MG63 (cell line): ENCODE measurements at regions not wholly inside any gene's neighbourhood (a gene's known extent, or its start where the extent isn't known, plus 50 kb on each side); places are given as distances from the start of the nearest gene placed in this dataset.

ENCODE experiments used
- DNase-seq: peaks from one replicate; pipeline ENCODE4 v3.0.0-alpha.2; 2020
- H3K27me3 ChIP-seq: fragments of 250-450 bp; sonication (Bioruptor Pico); 2 replicates; pipeline ENCODE4 v1.5.1; 2020; ENCODE audit warnings: mild to moderate bottlenecking, moderate library complexity
- H3K36me3 ChIP-seq: fragments of 250-450 bp; sonication (Bioruptor Pico); 2 replicates; pipeline ENCODE4 v1.5.1; 2020; ENCODE audit warnings: mild to moderate bottlenecking, moderate library complexity
- H3K4me3 ChIP-seq: fragments of 250-450 bp; sonication (Bioruptor Pico); 2 replicates; pipeline ENCODE4 v1.5.1; 2020; ENCODE audit warnings: mild to moderate bottlenecking, moderate library complexity
- H3K9me3 ChIP-seq: fragments of 250-450 bp; sonication (Bioruptor Pico); 2 replicates; pipeline ENCODE4 v1.5.1; 2020; ENCODE audit warnings: mild to moderate bottlenecking, moderate library complexity

DNA sequence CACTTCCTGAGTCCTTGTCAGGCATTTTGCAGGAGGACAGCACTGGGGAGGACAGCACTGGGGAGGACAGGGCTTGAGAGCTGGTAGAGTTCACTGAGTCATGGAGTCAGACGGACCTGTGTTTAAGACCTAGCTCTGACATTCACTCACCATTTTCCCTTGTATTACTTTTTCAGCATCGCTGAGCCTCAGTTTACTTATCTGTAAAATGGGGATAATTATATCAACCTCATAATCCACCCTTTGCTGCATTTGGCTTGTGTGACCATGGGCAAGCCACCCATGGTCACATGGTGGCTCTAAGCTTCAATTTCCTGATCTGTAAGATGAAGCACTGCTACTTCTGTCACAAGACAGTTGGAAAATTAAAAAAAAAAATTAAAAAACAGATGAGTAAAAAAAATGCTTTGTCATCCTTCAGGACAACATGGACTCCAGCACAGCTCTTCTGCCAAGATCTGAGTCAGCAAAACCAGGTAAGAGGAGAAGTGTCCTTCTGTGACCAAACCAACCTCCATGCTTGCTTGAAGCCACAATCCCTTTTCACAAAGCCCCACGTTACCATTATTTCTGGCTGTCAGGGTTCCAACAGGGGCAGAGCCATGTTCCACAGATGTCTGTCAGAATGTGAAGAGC, 275.5 kb downstream of the RAB28 start:
- Histone ChIP-seq H3K4me3 (no peak overlapping the region), H3K36me3 (no peaks in the 10 kb centered on the region), H3K27me3 (no peaks in the 10 kb centered on the region), H3K9me3 (no peaks in the 10 kb centered on the region)
- no peak for DNase-seq

DNA sequence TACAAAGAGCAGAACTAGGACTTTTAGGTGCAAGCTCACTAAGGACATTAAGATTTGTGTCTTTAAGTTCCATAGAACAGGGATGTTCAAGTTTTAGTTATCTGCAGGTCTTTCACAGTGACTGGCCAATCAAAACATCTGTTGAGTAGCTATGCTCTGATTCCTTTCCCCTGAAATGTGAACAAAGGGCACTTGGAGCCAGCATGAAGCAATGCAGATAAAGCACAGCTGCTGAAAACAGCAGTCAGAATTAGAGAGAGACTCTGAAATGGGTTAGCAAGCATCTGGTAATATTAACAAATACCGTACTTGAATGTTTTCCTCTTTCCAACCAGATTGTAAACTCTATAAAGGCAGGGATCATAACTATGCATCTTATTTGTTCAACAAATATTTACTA, 276.9 kb downstream of the RAB28 start:
- no peaks in the 10 kb centered on the region for H3K36me3 ChIP-seq
- H3K9me3 ChIP-seq = no peaks in the 10 kb centered on the region
- no peak for DNase-seq
- H3K4me3 ChIP-seq = no peak overlapping the region
- H3K27me3 ChIP-seq = no peaks in the 10 kb centered on the region

DNA sequence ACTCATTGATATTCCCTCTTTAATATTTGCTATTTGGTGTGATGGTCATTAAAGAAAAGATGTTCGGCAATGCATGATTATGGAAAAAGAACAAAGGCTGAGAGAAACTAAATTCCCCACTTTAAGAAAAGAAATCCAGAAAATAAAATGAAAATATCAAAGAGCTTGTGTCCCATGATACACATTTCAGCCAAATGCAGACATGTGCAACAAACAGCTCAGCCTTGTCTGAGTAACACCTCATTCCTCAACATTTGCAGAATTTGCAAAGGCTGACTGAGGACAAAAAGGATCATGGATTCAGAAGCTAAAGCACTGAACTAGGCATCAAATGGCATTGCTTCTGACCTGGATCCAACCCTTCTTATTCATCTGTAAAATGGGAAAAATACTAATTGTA, 281.0 kb downstream of the RAB28 start:
- Histone ChIP-seq H3K9me3 (no peaks in the 10 kb centered on the region), H3K27me3 (no peaks in the 10 kb centered on the region), H3K36me3 (no peaks in the 10 kb centered on the region), H3K4me3 (no peak overlapping the region)
- DNase-seq = no peak

DNA sequence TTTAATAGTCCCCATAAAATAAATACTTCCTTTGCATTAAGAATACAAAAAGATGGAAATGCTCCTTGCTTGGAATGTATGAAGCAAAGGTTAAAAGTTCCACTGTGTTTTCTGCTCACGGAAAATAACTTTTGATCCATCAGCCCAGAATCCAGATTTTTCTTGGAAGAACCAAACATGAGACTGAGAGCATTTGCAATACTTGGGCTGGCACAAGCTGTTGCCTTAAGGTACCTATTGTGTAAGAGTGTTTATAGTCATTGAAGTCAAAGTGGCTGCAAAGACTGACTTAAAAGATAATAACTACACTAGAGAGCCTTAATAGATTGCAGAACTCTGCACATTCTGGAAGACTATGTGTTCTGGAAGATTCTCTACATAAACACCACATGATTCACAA, 281.4 kb downstream of the RAB28 start:
- no peaks in the 10 kb centered on the region for H3K27me3 ChIP-seq
- H3K9me3 ChIP-seq = no peaks in the 10 kb centered on the region
- no peak for DNase-seq
- H3K36me3 ChIP-seq = no peaks in the 10 kb centered on the region
- no peak overlapping the region for H3K4me3 ChIP-seq

DNA sequence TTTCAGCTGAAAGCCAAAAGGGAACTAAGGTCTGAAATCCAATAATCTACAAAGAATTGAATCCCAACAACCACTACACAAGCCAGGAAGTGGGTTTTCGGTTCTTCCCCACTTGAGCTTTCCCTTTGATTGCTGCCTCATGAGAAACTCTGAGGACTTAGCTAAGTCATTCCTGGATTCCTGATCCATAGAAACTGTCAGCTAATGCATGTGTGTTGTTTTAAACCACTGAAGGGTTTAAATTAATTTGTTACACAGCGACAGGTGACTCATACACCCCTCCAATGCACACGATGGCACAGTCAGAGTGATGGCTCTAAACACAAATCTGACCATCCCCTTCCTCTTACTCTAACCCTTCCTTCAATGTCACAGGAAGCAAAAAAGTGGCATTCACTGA, 282.9 kb downstream of the RAB28 start:
- Histone ChIP-seq H3K4me3 (no peak overlapping the region), H3K9me3 (no peaks in the 10 kb centered on the region), H3K36me3 (no peaks in the 10 kb centered on the region), H3K27me3 (no peaks in the 10 kb centered on the region)
- DNase-seq = no peak

DNA sequence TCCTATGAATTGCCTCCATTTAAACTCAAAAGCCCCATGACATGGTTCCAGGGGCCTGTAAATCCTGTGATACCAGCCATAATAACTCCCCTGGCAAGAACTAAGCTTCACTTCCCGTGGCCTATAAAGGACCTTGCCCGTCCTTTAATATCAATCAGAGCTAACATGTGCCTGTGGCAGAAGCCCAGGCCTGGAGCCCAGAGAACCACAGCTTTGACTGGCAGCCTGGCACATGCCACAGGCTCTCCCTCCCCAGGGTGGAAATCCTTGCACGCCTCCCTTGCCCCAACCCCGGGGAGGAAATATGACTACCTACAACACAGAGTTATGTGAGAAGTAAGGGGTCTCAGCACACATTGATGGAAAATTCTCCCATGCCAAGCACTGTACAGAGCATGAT, 287.4 kb downstream of the RAB28 start:
- Histone ChIP-seq H3K4me3 (no peak overlapping the region), H3K9me3 (no peaks in the 10 kb centered on the region), H3K36me3 (no peaks in the 10 kb centered on the region), H3K27me3 (no peaks in the 10 kb centered on the region)
- no peak for DNase-seq

DNA sequence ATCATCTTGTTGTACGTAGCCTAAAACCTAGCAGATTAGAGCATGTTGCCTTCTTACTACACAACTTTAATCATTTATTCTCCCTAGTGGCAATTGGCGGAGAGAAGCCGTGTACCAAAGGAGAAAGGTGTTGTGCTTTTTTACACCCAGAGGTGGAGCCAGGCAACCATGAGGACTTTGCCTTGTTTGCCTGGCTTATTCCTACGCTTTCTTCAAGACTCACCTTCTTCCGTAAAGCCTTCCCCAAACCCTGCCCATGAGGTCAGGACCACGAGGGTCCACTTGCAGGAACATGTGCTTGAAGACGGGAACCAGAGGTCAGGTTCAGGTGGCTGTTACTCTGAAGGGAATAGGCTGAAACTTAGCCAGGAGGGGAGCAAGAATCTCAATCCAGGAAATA, 290.5 kb downstream of the RAB28 start:
- no peaks in the 10 kb centered on the region for H3K27me3 ChIP-seq
- DNase-seq = no peak
- no peaks in the 10 kb centered on the region for H3K9me3 ChIP-seq
- H3K4me3 ChIP-seq = no peak overlapping the region
- no peaks in the 10 kb centered on the region for H3K36me3 ChIP-seq

DNA sequence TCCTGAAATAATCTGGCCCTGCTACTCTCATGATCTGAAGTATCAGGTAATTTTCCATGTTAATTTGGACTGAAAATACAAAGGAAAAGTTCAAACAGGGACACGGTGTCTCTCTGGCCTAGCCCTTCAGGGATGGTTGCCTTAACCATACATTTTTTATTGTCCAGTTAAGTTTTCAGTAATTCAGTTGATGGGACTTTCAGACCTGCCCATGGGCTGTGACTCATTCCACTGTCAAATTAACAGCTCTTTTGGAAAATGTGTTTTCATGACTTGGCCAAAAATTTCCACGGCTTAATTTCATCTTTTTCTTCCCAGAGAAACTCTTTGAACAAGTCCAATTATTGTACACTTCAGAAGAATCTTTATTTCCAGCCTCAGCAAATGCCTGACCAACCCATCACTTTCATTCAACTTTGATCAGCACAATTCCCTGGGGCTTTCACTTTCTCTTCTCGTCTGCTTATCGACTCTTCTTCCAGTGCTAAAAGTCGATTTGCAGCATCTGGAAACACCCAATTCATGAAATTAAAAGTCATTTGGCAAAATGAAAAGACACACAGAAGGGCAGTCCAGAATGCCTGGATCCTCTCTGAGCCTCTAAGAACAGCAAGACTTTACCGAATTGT, 293.9 kb downstream of the RAB28 start:
- H3K27me3 ChIP-seq = no peaks in the 10 kb centered on the region
- DNase-seq = no peak
- H3K9me3 ChIP-seq = no peaks in the 10 kb centered on the region
- H3K36me3 ChIP-seq = no peaks in the 10 kb centered on the region
- H3K4me3 ChIP-seq = no peak overlapping the region

DNA sequence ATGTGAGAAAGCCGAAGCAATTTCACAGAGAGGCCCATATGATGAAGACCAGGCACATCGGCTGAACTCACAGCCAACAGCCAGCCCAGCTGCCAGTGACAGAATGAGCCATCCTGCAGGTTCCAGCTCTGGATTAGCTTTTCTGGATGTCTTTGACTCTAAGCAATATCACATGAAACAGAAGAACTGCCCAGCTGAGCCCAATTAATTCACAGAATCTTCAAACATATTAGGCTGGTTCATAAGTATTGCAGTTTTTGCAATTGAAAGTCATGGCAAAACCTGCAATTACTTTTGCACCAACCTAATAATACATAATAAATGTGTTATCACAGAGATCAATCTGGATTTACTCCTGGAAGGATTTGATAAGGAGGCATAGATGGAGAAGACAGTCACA, 299.9 kb downstream of the RAB28 start:
- H3K9me3 ChIP-seq = no peaks in the 10 kb centered on the region
- H3K4me3 ChIP-seq = no peak overlapping the region
- no peaks in the 10 kb centered on the region for H3K36me3 ChIP-seq
- no peaks in the 10 kb centered on the region for H3K27me3 ChIP-seq
- no peak for DNase-seq

DNA sequence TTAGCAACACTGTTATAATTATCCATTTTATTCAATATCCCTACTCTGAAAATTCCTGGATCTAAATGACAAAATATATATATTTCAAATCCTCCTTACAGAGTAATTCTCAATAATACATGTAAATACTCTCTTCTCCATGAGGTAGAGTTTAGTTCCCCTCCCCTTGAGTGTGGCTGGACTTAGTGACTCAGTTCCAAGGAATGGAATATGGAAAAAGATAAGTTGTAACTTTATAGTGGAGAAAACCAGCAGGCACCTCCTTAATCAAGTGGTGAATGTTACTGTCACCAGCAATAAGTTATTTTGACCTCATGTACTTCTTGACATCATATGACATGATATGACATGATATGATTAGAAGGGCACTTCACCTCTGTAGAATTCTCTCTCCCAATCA, 302.0 kb downstream of the RAB28 start:
- H3K4me3 ChIP-seq = no peak overlapping the region
- DNase-seq = no peak
- no peaks in the 10 kb centered on the region for H3K27me3 ChIP-seq
- H3K9me3 ChIP-seq = no peaks in the 10 kb centered on the region
- H3K36me3 ChIP-seq = no peaks in the 10 kb centered on the region

DNA sequence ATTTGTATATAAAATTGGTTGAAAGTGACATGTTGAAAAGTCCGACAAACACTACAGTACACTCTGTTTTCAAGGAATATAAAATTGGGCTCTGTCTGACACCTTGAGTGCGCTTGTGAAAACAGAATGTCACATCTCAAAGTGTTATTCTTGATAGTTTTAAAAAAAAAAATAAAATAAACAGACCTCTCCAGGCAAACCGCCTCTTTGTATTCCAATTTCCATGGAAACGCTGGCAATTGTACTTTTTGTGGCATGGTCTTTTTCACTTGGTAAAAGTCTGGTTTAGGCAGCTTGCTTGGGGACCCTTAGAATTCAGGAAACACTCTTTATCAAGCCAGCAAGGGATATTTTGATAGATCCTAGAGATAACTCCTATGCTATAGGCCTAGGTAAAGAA, 302.5 kb downstream of the RAB28 start:
- no peak overlapping the region for H3K4me3 ChIP-seq
- H3K36me3 ChIP-seq = no peaks in the 10 kb centered on the region
- H3K9me3 ChIP-seq = no peaks in the 10 kb centered on the region
- no peak for DNase-seq
- no peaks in the 10 kb centered on the region for H3K27me3 ChIP-seq

DNA sequence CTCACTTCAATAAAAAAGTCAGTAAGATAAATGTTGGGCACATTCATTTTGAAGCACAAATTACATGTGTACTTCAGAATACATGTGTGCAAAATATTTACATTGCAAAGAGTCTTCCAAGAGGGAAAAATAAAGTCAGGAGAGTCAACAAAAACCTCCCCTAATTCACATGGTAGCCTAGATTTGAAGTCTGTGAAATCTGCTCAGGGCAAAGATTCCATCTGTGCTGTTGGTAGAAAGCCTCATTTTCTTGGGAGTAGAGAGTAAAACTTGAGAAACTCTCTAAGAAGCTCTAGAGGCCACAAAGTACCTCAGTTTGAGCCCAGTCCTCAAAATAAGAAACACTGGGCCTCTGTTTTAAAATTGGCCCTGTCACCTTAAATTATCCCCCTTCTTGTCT, 303.4 kb downstream of the RAB28 start:
- no peaks in the 10 kb centered on the region for H3K9me3 ChIP-seq

DNA sequence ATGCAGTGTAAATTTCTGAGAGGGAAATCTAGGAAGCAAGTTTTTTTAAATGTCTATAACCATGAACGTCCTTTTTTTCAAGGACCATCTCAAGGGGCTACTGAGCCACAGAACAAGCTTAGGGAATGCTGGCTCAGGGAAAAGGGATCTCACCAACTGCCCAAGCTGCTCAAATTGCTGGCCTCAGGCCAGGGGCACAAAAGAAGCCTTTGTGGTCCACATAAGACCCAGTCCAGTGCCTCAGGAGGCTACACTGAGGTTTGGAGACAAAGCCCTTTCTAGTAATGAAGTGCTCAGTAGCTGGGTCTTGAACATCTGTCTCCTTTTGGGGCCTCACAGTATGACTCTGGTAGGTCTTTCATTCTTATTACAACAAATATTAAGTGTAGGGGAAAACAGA, 305.5 kb downstream of the RAB28 start:
- no peaks in the 10 kb centered on the region for H3K27me3 ChIP-seq
- H3K4me3 ChIP-seq = no peak overlapping the region
- no peaks in the 10 kb centered on the region for H3K36me3 ChIP-seq
- no peak for DNase-seq
- no peaks in the 10 kb centered on the region for H3K9me3 ChIP-seq

More for the DNA sequence above, 303.4 kb downstream of the RAB28 start:
- H3K27me3 ChIP-seq = no peaks in the 10 kb centered on the region
- H3K4me3 ChIP-seq = no peak overlapping the region
- DNase-seq = no peak
- no peaks in the 10 kb centered on the region for H3K36me3 ChIP-seq

DNA sequence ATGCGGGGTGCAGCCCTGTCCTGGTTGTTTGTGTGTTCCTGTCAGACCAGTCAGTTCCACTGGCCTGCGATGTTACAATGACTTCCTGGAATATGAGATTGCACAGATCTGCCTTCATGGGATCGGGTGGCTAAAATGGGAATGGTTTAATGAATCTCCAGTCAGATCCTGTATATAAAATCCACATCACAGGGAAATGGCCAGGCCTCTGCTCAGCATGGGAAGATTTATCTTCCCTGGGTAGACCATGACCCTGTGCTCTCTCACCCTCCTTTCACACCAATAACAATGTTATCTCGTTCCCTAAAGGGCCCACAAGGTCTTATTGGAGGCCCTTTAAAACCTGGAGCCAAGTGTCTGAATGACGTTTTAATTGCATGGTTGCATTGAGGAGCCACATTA, 307.4 kb downstream of the RAB28 start:
- H3K27me3 ChIP-seq = no peaks in the 10 kb centered on the region
- H3K9me3 ChIP-seq = no peaks in the 10 kb centered on the region
- H3K36me3 ChIP-seq = no peaks in the 10 kb centered on the region
- DNase-seq = no peak
- no peak overlapping the region for H3K4me3 ChIP-seq

DNA sequence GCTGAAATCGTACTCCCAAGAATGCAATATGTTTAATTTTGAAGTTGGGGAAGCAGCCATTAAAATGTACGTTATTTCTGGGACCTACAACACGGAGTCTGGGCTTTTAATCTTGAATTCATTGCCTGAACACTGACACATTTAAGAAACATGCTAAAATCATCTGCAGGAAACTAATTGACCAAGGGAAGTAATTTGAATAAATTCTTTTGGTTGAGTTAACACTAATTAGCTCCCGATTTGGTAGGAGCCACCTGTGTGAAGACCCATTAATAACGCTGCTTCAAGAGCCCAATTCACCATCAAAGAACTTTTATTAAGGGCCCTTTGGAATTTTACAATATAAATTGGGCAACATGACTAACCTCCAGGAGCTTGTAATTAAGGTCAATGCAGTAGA, 309.2 kb downstream of the RAB28 start:
- DNase-seq = no peak
- Histone ChIP-seq H3K36me3 (no peaks in the 10 kb centered on the region), H3K4me3 (no peak overlapping the region), H3K9me3 (no peaks in the 10 kb centered on the region), H3K27me3 (no peaks in the 10 kb centered on the region)

DNA sequence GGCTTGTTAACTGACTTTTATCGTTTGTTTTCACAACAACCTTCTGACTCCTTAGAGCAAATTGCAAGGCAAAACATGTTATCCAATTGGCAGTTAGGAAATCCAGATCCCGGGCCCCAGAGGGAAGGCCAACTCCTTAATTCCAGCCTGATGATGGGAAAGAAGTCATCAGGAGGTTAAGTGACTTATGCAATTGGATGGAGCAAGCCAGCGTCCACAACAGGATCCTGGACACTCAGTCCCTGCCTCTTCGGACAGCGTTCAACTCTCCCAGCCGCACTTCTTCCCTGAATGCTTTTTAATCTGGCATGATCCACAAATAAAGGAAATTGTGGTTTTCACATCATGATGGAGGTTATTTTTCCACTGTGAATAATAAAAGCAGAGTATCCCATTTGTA, 310.1 kb downstream of the RAB28 start:
- H3K27me3 ChIP-seq = no peaks in the 10 kb centered on the region
- DNase-seq = no peak
- no peak overlapping the region for H3K4me3 ChIP-seq
- no peaks in the 10 kb centered on the region for H3K36me3 ChIP-seq
- no peaks in the 10 kb centered on the region for H3K9me3 ChIP-seq

DNA sequence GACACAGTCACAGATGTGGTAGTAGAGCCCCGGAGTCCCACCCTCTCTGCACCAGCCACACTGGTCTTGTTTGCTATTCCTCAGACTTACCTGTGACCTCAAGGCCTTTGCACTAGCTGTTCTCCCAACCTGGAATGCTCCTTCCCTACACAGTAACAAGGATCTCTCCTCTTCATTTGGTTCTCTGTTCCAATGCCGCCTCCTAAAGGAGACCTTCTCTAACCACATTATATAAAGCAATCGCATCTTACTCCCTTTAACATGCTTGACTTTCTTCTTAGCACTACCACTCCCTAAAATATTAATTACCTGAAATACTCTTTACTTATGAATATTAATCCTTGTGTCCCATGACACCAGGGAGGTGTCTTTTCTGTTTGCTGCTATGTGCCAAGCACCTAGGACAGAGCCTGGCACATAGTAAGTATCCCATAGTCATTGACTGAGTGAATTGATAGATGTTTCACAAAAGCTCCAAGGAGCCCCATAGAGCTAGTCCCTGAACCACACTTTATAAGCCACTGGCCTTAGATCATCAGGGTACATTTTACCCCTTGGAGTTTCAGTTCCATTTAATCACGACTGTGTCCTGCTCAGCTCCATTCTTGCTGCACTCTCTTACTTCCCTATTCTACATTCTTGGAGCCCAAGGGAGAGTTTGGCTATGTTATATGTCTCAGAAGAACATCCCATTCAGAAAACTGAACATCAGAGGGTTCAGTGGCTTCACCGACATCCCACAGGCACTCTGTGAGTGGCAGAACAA, 312.7 kb downstream of the RAB28 start:
- no peak overlapping the region for H3K4me3 ChIP-seq
- DNase-seq = no peak
- H3K27me3 ChIP-seq = no peaks in the 10 kb centered on the region
- H3K36me3 ChIP-seq = no peaks in the 10 kb centered on the region
- no peaks in the 10 kb centered on the region for H3K9me3 ChIP-seq
